ENCODE measurements at regions not wholly inside any gene's neighbourhood (a gene's known extent, or its start where the extent isn't known, plus 50 kb on each side); places are given as distances from the start of the nearest gene placed in this dataset.

DNA sequence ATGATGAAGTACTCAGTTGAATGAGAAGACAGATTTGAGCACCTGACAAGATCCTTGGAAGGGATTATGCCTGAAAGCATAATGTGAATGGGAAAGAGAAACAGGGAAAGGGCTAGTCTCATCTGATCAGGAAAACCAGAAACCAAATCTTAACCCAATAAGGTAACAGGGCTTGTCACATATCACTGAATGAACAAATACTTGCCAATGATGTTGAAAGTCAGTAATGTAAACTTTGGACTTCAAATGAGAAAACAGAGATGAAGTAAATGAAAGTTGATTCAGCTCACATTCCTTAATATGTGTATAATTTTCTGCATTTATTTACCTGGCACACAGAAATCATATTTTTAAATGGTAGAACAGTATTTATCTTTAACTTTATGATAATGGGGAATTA is 480.0 kb downstream of the KCTD12 start:
- DNase-seq = no peak

DNA sequence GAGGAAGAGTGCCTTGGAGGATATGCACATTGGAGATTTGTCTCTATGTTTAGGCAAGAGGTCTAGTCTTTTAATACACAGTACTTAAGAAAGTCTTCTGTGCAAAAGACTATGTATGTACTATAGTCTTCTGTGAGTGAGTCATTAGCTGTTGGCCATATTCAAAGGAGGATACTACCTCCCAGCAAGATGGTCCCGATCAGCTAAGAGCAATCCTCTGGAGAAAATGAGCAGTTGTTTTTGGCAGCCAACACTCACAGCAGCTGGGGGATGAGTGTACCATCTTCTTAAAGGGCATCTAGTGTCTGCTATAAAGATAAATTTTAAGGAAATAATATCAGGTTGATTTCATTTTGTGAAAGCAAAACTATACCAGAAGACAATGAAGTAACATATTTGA is 487.8 kb downstream of the KCTD12 start:
- no peak for DNase-seq

DNA sequence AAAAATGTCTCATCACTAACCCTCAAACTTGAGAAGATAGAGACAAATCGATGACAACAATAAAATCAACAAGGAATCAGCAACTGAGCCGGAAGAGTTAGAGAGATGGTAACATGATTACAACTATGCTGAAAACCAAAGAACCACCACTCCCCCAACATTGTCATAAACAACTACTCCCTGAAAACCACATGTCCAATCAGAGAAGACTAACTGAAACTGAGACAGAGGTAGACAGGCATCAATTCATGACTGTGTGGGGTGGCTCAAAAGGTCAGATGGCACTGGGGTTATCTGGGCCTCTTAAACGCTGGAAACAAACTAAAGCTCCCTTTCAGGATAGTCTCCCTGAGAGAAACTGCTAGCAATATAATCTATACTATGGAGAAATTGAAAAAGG is 488.8 kb downstream of the KCTD12 start:
- no peak for DNase-seq

DNA sequence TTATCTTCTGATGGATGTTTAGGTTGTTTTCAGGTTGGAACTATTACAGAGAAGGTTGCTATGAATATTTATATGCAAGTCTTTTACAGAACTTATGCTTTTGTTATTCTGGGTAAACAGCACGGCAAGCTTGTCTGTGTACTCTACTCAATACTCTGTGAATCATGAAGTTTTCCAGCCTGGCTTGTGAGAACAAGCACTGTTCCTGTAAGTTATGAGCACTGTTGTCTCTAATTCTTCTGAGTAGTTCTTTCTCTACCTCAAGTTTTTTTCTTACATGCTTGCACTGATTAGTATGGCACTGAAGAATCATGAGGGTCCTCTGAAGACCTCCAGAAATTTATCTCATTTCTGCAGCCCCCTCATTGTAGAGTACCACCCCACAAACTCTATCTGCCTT is 496.9 kb downstream of the KCTD12 start:
- DNase-seq = no peak

DNA sequence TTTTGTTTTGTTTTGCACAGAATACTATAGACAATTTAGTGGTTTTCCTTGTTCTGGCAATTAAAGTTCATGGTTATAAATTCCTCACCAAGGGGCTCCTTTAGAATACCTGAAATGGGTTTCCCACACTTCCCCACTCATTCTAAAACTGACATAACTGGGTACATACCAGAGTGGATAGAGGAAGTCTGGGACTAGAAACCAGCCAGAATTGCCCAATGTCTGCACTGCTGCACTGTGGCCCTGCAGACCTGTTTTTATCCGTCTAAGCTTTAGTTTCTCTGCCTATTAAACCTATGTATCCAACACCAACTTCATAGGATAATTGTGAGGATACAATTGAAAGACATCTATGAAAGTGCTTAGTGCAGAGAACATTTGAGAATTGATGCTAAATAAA is 498.6 kb downstream of the KCTD12 start:
- no peak for DNase-seq

DNA sequence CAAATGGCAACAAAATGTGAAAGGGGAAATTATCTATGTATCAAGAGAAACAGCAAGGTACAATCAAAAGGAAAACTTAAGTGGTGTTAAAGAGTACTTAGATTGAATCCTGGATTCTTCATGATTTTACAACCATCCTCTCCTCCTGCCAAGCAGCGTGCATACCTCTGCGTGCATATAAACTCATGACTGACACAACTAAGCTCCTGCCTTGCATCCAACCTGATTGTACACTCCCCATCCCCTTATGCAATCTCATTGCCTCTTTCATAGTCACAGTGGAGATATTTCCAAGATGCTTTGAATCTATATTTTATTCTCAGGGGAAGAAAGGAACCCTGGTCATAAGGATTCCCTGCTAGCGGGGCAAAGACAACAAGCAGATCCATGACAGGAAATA is 499.9 kb downstream of the KCTD12 start:
- no peak for DNase-seq

DNA sequence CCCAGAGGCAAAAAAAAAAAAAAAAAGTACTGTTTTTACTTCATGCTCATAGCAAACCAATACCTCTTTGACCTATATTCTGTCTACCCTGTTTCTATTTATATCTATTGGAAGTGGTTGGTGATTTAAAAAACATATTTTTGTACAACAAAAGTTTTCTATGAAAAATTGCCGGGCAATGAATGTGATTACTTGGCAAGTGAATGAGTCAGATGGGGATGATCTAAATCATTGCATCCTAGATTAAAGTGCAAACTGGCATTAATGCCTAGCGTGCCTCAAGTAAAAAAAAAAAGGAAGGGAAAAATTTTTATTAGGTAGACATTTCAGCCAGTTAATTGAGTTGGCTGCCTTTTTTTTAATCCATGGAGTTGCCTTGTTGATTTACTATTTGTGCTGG is 500.6 kb downstream of the KCTD12 start:
- no peak for DNase-seq

DNA sequence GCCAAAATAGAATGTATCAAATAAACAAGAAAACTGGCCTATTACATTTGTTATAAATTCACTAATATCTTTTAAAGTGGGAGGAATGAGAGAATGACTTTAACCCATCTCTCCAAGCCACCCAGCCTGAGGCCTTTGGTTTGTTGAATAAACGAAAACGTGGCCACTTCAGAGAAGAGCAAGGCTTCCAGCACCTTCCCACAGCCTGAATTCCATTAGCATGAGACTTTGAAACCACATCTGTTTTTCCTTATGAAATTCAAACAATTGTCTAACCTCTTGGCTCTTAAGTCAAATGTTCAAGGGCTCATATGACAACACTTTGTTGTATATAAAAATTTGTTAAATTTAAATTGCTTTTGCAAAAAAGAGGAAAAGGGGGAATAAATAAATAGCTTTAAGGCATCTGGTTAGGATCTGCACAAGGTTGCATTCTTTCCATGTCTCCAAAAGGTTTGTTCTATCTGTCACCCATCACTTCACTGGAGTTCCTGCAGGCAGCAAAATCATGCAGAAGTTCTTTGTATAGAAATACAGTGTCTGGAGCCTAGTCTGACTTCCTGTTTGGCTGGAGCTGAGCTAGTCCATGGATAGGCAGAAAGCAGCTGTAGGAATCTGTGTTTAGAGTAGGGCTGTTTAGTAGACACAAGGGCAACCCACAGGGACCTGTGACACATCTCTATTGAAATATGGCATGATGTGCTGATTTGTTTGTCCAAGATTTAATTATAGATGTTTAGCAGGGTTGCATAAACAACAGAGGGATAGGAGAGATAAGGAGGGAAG is 502.3 kb downstream of the KCTD12 start:
- no peak for DNase-seq

DNA sequence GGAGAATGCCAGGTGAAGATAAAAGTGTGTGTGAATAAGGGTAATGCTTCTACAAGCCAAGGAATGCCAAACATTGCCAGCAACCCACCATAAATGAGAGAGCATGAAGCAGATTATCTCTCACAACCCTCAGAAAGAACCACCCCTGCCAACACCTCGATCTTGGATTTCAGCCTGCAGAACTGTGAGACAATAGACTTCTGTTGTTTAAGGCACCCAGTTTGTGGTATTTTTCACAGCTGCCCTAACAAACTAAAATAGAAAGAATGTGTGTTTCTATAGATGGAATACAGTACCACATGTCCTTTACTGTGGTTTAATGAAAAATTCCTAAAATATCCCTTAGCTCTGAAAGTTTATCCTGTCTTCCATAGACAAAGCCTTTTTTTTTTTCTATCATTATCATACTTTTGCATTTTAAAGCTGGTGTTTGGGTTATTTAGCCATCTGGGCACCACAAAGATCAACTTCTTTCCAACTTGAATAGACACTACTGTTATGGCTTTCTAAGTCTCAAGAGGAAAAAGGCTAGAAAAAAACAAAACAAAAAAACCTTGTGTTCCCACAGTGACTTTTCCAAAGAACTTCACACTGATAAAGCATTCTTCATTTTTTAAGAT is 505.6 kb downstream of the KCTD12 start:
- DNase-seq = no peak

DNA sequence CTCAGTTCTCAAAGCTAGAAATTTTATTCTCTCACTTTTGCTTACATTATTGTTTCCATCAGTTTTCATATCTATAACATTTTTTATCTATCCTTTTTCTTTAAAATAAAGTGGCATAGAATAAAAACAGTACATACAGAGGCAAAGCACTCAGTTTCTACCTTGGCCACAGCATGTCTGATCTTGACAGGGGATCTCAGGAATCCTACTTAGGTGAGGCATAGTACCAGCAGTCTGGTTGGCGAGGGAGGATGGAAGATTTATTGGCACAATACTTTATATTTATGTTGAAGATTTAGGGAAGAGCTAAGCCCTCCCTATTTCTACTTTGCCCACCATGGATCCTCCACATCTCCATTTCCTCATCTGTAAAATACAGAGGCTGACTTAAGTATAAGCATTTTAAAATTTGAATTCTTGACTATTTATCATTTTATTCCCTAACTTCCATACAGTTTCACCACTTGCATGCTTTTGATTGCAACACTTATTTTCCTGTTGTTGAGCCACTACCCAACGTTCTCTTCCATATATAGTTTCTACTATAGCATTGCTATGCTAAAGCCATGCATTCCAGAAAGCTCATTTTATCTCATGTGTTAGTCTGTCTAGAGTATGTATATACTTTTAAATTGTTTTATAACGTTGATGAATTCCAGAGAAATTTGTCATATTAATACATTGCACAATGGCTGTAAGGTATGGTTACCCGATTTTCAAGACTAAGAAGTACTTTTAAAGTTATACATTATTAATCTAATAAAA is 506.7 kb downstream of the KCTD12 start:
- DNase-seq = no peak

DNA sequence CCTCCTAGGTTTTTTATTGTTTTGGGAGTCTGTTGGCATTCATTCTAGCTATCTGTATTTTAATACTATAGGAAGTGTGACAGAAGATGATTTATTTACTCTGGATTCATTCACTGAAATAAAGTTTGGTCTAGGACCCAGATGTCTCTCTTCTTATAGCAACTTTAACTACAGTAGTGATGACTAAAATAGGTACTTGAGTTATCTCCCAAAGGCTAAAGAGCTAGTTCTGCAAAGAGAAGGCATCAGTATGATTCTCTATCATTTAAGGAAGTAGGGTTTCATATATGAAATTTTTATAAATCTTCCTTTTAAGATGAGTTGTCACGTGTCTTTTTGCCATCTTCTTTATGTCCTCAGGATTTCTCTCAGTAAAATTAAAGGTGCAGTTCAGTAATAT is 507.4 kb downstream of the KCTD12 start:
- DNase-seq = no peak

DNA sequence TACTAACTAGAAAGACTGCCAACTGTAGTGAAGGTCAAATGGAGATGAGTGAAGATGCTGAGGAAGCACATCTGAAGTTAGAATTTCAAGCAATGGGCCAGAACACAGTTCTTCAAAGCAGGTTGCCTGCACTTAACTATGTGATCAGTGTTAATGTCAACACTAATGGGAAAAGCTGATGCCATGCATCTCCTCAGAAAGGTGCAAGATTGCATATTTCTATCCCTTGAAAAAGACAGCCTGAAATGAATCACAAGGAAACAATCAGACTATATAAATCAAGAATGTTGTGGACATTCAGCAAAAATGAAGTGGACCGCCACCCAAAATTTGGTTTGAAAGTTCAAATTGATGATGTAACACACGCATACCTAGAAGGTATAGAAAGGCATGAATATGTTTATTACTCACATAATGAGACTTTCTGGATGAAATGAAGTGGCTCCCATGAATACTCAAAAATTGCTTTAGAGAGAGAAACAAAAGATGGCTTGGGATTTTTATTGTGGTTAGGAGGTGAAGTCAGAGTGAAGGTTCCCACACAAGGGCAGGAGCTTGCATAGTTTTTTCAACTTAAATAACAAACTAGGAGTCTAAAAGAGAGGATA is 522.4 kb downstream of the KCTD12 start:
- no peak for DNase-seq

DNA sequence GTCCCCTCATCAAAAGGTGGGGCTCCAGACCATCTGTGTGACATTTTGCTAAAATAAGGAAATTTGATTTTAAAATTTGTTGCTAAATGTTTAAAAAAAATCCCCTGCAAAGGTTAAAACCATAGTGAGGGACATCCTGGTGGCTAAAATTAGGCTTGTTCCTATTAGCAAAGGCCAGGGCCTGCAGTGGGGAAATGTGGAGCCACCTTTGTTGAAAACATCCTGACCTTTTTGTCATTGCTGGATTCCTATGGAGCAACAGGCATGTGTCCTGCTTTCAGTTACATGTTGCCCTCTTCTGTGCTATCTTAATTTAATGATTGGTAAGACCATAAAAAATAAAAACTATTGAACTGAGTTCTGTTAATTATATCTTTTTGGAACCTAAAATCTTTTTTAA is 524.3 kb downstream of the KCTD12 start:
- no peak for DNase-seq

DNA sequence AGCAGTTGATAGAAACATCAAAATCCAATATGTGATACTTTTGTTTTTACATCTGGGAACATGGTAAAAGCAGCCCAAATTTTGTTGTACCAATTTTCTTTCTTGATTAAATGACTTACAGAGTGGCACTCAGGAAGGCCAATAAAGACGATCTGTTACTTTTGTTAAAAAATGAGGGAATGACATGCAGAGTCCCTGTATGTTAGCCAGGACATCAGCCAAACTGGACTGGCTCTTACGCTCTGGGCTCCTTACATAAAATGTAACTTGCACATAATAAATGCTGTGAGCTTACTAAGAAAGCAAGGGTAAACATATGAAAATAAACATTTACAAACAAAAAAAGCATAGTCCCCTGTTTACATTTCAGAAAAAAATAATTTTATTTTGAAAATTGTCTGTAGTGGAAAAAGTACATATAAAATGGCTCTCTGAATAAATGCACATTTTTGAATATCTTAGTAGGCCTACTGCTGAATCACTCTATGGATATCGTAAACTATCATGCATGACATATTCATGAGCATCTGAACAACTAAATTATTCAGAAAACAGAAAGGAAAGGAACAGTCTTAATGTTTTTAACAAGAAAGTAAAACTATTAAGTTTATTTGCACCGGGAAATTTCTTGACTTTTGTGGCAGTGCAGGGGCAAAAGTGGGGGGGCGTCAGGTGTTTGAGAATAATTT is 534.5 kb downstream of the KCTD12 start:
- DNase-seq = no peak

DNA sequence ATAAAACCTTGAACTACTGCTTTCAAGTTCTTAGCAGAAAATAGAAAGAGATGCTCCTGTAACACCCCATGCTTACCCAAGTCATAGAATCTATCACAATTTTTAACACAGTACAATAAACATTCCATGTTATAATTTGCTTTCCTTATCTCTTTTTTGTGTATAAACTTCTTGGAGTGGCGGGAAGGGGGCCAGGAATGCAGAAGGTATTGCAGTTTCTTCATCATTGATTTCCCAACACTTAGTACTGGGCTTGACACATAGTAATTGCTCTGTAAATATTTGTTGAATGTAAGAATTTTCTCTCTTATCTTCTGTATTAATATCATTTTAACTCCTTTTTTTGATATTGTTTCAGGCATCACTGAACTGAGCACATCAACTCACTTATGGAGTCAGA is 535.8 kb downstream of the KCTD12 start:
- no peak for DNase-seq

DNA sequence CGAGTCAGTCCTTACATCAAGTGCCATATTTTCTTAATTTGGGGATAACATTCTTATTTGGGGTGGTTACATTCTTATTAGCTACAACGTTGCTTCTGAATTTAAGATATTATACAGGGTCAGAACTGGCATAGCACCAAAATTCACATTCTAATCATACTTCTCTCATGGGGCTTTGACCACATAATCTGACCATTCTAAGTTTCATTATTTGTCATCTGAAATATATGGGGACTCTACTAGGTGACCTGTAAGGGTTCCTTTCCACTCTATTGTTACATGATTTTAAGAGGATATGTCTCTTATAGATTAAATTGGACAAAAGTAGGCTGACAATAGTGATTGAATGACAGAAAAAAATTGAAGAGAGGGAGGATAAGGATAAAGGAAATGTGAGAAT is 536.5 kb downstream of the KCTD12 start:
- no peak for DNase-seq

DNA sequence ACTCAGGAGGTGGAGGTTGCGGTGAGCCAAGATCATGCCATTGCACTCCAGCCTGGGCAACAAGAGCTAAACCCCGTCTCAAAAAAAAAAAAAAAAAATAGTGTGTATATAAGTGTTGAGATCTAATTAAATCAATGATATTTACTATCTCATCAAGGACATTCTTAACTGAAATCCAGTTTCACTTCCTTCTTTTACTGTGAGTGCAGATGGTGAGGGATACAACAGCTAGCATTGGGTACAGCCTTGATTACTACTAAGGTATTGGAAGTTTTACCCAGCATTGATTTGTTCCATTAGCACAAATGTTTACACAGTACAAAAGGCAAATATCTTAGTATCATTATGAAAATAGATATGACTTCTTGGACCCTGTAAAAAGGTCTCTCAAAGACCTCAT is 546.6 kb downstream of the KCTD12 start:
- no peak for DNase-seq

DNA sequence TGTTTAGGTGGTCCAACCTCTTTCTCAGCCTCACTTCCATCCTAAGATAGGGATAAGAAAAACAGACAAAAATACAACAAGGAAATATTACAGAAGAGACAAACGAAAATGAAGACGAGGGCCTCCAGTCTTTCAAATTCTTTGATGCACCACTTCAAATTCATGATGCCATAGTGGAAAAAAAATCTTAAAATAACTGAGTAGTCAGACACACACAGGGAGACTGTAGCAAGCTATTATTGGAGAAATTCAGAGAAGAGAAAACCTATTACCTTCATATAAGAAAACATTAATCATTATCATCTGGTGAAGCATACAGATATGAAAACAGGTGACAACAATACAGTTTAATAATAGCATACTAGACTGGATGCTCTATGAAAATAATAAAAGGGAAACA is 548.2 kb downstream of the KCTD12 start:
- DNase-seq = no peak

DNA sequence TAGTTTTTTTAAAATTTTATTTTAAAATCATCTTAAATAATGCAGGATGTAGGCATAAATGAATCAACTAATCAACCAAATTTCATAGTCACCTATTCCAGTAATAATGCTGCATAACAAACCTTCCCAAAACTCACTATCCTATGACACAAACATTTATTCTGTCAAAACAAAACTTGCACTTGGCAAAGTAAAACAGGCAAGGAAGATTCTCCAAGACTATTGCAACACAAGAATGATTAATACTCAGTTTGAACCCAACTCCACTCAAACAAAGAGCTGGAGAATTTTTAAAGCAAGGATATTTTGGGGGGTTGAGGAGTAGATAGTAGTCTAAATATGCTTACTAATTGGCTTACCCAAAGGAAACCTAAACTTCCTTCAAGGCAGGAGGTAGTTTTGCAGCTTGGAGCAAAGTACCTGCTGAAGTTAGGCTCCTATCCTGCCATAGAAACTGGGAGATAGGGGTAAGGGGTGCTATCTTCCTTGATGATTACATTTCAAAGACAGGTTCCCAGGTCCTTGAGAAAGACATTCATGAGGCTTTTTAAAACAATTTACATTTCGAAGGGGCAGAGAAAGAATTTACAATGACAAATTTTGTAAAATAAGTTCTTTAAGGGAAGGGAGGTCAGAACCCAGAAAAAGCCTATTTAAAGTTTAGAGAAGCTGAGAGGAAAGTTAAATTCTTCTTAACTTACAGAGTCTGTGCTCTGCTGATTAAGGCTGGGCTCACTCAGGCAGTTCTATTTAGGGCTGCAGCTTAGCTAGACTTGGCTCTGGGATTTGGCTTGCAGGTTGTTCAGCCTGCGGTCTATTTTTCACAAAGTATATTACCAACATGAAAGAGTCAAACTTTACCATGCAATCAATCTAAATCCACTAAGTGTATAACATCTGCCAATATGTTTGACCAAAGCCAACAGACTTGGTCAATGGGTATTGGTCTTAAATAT is 549.0 kb downstream of the KCTD12 start:
- DNase-seq = no peak

DNA sequence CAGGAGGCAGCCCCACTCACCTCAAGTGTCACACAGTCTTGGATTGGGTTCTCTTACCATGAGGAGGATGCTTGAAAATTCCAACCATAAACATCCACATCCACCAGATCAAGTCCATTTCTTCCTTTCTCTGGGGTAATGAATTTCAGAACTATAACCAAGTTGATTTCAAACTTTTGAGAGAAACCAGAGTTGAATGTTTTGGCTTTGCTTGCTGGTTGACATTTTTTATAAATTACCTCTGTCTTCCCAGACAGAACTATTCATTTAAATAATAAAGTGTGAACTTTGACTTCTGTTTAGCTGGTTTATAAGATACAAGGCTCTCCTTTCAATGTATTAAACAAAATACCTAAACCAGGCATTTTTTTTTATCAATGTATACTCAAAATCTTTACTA is 550.7 kb downstream of the KCTD12 start:
- DNase-seq = no peak

DNA sequence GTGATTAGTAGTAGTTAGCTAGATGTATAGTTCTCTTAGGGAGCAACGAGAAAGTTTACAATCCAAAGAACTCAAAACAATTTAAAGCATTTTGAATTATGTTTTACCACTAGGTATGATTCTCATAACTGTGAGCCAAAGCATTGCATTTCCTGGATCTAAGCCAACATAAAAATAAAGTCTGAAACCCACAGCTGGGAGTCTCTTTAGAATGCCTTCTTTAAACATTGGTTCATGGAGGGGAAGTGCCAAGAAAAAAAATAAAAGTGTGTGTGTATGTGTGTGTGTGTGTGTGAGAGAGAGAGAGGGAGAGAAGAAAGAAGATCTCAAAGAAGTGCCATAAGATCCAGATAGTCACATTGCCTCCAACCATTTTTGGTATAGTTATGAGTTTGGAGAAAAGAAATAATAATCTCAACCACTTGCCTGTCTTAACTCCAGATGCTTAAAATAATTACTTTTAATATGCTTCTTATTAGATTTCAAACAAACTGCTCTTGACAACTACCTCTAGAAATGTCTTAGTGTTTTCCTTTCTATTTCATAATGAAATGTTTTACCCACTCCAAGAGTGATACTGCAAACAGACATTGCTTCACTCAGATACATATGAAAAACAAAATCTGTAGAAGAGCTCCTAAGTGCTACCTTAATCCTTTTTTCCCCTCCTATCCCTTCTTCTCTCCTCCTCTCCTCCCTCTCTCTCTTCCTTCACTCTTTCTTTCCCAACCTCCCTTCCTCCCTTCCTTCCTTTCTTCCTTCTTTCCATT is 554.1 kb downstream of the KCTD12 start:
- DNase-seq = no peak
